Stimulated activated CD4-positive, alpha-beta T cell treated with anti-CD3 and anti-CD28 coated beads, Interleukin-1b, Interleukin-23, amount 100 ng/mL, for 24 hours (primary cell): ENCODE measurements at regions not wholly inside any gene's neighbourhood (a gene's known extent, or its start where the extent isn't known, plus 50 kb on each side); places are given as distances from the start of the nearest gene placed in this dataset.
"Not testable (repeated sequence)": the region's sequence is repeated elsewhere in the genome, so short reads cannot be mapped to it uniquely, and the experiment has no call there.

Source experiments
- DNase-seq, 4 experiments: peaks; one replicate each; pipeline ENCODE4 v3.0.0-alpha.2; 2020; ENCODE audit warnings: low read depth in 4 of 4, low spot score in 1 of 4

GRCh38 chr12:112615196-112615595 is 176.4 kb upstream of the RPH3A start:
- DNase-seq, result no peak

- no peak for DNase-seq
Measured at GRCh38 chr12:112616469-112617152, 174.9 kb upstream of the RPH3A start.

GRCh38 chr12:112617153-112617505 is 174.4 kb upstream of the RPH3A start:
- no peak for DNase-seq

- no peak for DNase-seq
Measured at GRCh38 chr12:112627851-112628250, 163.7 kb upstream of the RPH3A start.

- DNase-seq, result not testable (repeated sequence)
Measured at GRCh38 chr12:112631974-112632373, 159.6 kb upstream of the RPH3A start.

- no peak for DNase-seq
Measured at GRCh38 chr12:112635036-112635435, 156.5 kb upstream of the RPH3A start.

- no peak for DNase-seq
Measured at GRCh38 chr12:112638420-112638819, 153.1 kb upstream of the RPH3A start.

- no peak for DNase-seq
Measured at GRCh38 chr12:112645586-112645985, 146.0 kb upstream of the RPH3A start.

GRCh38 chr12:112656141-112656540 is 135.4 kb upstream of the RPH3A start:
- no peak for DNase-seq

- no peak for DNase-seq
Measured at GRCh38 chr12:112664569-112664968, 127.0 kb upstream of the RPH3A start.

GRCh38 chr12:112665958-112666357 is 125.6 kb upstream of the RPH3A start:
- no peak for DNase-seq

GRCh38 chr12:112671564-112671963 is 120.0 kb upstream of the RPH3A start:
- no peak for DNase-seq

GRCh38 chr12:112674539-112674938 is 117.0 kb upstream of the RPH3A start:
- DNase-seq, result no peak

GRCh38 chr12:112676507-112676906 is 115.0 kb upstream of the RPH3A start:
- no peak for DNase-seq

GRCh38 chr12:112677050-112677765 is 114.3 kb upstream of the RPH3A start:
- DNase-seq, result no peak

GRCh38 chr12:112680993-112681392 is 110.6 kb upstream of the RPH3A start:
- DNase-seq, result no peak

- no peak for DNase-seq
Measured at GRCh38 chr12:112682586-112682985, 109.0 kb upstream of the RPH3A start.

- DNase-seq, result no peak
Measured at GRCh38 chr12:112684742-112685141, 106.8 kb upstream of the RPH3A start.

GRCh38 chr12:112685321-112685720 is 106.2 kb upstream of the RPH3A start:
- DNase-seq, result no peak

GRCh38 chr12:112686373-112686772 is 105.2 kb upstream of the RPH3A start:
- DNase-seq, result no peak

- no peak for DNase-seq
Measured at GRCh38 chr12:112694065-112694464, 97.5 kb upstream of the RPH3A start.

- DNase-seq, result not testable (repeated sequence)
Measured at GRCh38 chr12:112697441-112697840, 94.1 kb upstream of the RPH3A start.
